ENCODE measurements at regions not wholly inside any gene's neighbourhood (a gene's known extent, or its start where the extent isn't known, plus 50 kb on each side); places are given as distances from the start of the nearest gene placed in this dataset.

- Histone ChIP-seq H4K20me1 (ENCODE audit: control insufficient read depth, insufficient read depth, insufficient read length) (no peaks in the 10 kb centered on the region), H4K91ac (ENCODE audit: insufficient read length, low read depth, low read length) (no peak overlapping the region), H3K9ac (ENCODE audit: extremely low read depth, insufficient read length, low read length) (no peak overlapping the region), H2BK20ac (ENCODE audit: low read depth, low read length, poor library complexity, severe bottlenecking) (no peak overlapping the region), H3K18ac (ENCODE audit: insufficient read length, low read depth, low read length) (no peak overlapping the region), H3K56ac (ENCODE audit: insufficient read length, low read depth, low read length) (no peak overlapping the region), H3K79me1 (ENCODE audit: insufficient read depth, low read depth, low read length, poor library complexity, severe bottlenecking) (no peaks in the 10 kb centered on the region), H3K23ac (ENCODE audit: insufficient read length, low read depth, low read length) (no peak overlapping the region), H3K4me2 (ENCODE audit: insufficient read depth, insufficient read length, low read length) (no peak overlapping the region), H3K27me3 (ENCODE audit: insufficient read depth, low read length) (no peaks in the 10 kb centered on the region), H3K23me2 (ENCODE audit: insufficient read length, low read depth, low read length, poor library complexity, severe bottlenecking) (no peaks in the 10 kb centered on the region), H2BK120ac (ENCODE audit: low read depth, low read length, poor library complexity, severe bottlenecking) (no peak overlapping the region), H3K4ac (ENCODE audit: low read depth, low read length) (no peak overlapping the region), H3K9me3 (ENCODE audit: control insufficient read depth, low read depth, low read length) (no peaks in the 10 kb centered on the region), H2BK15ac (ENCODE audit: low read depth, low read length) (no peak overlapping the region), H2AK5ac (ENCODE audit: insufficient read length, low read length) (no peak overlapping the region), H4K8ac (replicated peaks; ENCODE audit: insufficient read length, low read depth, low read length) (no peak overlapping the region), H3K14ac (ENCODE audit: insufficient read depth, low read length) (no peak overlapping the region), H3K79me2 (ENCODE audit: insufficient read depth, low read length) (no peaks in the 10 kb centered on the region), H4K5ac (ENCODE audit: insufficient read length, low read depth, low read length) (no peak overlapping the region), H2BK5ac (ENCODE audit: insufficient read length, low read length) (no peak overlapping the region), H3K4me1 (ENCODE audit: insufficient read depth, low read length) (no peaks in the 10 kb centered on the region), H2BK12ac (ENCODE audit: insufficient read length, low read depth, low read length) (no peak overlapping the region), H3T11ph (ENCODE audit: low read length) (no peak overlapping the region), H3K27ac (ENCODE audit: insufficient read length, low read depth, low read length) (no peak overlapping the region), H2AFZ (ENCODE audit: low read length) (no peak overlapping the region)
- Mint-ChIP-seq H3K4me3 (no peak overlapping the region), H3K27me3 (ENCODE audit: low read depth) (peaks cover 2% of the 10 kb centered on the region), H3K4me1 (no peaks in the 10 kb centered on the region; a peak in 1 of 4 replicates), H3K27ac (no peak overlapping the region), H3K9me3 (no peaks in the 10 kb centered on the region), H3K36me3 (ENCODE audit: insufficient read depth in 1 of 3, low read depth in 3 of 3) (no peaks in the 10 kb centered on the region)
- WGBS (ENCODE audit: extremely low coverage, insufficient read length, low lambda C conversion rate) = no CpG with 5 or more reads among the region's 6 CpGs
- no peak for DNase-seq
- no peak for TF ChIP-seq CTCF (conservative IDR thresholded peaks at IDR 0.05)
These were observed 101.4 kb upstream of the CXCR4 start for GRCh38 chr2:136219341-136219740.
